Right lung (tissue), 2 donors: ENCODE measurements at regions not wholly inside any gene's neighbourhood (a gene's known extent, or its start where the extent isn't known, plus 50 kb on each side); places are given as distances from the start of the nearest gene placed in this dataset.

ENCODE experiments used
- DNase-seq, 2 donors: peaks; one replicate each; pipeline ENCODE4 v3.0.0-alpha.2; 2013

DNA sequence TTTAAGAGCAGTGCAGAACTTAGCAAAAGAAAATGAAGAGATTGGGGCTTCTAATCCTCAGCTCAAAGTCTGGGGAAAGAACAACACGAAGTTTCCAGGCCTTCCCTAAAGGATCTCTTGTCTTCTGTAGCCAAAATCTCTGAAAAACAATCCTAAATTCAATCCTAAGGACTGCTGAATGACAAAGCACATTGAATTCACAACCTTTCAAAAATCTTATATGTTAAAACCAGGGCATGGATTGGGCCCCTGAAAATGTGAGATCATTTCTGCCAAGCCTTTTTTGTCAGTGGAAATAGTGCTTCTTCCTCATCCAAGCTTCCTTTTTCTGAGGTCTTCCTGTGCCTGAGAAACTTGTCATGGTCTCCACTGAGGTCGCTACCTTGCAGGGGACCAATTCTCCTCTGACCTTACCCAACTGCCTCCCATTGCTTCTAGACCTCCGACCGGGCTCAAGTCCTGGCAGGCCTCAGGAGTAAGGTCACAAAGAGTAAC, 126.2 kb upstream of the ARID1B start:
- DNase-seq: no peak

- no peak for DNase-seq
These were observed 128.6 kb upstream of the ARID1B start for GRCh38 chr6:156648616-156649015.

GRCh38 chr6:156647991-156648390, 129.2 kb upstream of the ARID1B start:
- DNase-seq: no peak

DNA sequence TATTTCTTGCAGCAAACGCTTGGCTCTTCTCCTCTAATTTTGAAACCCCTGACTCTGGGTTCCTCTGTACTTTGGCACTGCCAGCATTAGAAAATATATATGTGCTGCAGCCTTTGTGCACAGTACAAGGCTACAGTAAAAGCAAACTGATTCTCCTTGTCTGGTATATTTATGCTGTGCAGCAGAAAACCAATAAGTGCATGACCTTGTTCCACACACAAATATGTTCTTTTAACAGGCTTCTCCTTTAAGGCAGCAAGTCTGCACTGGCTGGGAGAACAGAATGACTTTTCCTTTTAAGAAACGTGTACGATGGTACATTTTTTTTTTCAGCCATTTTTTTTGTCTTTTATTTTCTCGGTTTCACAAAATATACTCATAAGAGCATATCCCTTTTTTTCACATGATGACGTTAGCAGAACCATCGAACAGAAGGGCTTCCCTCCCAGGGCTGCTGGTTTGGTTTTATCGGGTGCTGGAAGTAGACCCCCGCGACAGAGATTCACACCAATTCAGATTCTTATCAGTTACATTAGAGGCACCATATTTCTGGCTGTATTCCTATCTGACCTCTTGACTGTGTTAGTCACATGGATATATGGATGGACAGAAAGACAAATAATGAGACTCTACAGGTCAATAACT, 129.9 kb upstream of the ARID1B start:
- no peak for DNase-seq

DNA sequence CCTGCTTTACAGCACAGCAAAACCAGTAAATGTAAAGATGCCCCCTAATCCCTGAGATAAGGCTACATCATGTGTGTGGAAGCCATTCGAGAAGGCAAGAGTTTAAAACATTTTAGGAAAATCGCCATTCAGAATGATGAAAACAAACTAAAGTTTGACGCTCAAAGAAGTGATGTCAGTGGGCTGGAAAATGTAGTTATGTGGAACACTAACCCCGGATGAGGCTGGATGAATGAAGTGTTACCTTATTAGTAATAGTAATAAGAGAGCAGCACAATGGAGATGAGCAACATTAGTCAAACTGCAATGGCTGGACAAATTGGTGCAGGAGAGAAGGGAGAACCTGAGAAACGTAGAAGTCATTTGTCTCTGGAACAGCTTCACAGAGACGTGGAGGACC, 130.7 kb upstream of the ARID1B start:
- no peak for DNase-seq

DNA sequence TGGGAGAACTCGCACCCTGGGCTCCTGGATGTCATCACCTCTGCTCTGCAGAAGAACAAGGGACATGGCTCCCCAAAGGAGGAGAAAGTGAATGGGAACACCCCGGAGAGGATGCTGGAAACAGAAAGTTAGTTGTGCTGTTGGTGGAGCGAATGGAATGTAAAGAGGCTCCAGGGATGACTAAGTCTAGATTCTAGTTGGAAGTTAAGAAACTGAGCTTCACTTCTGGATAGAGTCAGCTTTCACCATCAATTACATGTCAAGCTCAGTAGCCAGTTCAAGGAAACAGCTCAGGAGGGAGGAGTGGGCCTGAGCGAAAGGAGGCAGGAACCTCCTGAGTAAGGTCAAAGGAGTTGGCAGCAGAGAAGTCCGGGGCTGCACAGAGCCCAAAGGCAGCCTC, 132.1 kb upstream of the ARID1B start:
- DNase-seq: no peak

DNA sequence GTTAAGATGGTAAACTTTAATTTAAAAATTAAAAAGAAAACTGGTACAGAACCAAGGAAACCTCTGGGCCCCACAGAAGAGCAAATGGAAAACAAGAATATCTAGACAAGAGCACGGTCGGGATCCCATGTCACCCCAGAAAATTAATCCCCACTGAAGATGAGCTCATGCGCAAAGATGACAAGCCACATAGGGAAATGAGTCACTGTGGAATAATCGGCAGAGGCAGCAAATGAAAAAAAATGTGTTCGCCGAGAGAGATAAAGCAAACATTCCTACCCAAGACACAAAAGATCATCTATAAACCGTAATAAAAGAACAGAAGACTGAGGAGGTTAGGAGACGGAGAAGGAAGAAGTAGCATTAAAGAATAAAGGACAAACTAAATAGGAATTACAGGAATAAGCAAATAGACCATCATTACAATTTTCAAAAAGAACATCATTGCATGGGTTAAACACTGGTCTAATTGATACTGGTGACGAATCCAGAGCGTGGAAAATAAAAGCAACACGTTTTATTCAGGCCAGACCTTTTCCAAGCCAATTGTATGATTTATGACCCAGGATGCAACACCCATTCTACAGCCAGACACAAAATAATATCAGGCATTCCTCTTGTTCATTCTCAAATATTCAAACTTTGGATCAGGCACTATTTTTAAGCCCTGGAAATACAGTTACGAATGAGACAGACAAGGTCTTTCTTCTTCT, 138.0 kb upstream of the ARID1B start:
- DNase-seq: no peak

GRCh38 chr6:156638581-156638980, 138.6 kb upstream of the ARID1B start:
- no peak for DNase-seq

- peak; percentile 63 to 70 for DNase-seq
These were observed 142.2 kb upstream of the ARID1B start for GRCh38 chr6:156634951-156635371.

DNA sequence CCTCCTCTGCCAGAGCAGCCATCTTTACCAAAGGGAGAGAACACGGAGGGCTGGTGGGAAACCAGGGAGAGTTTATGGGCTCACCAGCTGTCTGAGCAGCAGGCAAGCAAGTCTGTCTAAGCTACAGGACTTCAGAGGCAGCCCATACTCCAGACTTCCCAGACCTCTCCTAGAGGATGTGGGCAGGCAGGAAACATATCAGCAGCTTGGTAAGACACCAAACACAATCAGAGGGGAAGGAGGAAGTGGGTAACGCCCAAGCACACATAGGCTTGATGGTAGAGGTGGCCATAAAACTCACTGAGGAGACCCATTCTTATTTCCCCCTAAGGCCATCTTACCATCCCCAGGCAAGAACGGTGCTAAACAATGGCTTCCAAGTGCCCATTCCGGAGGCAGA, 143.1 kb upstream of the ARID1B start:
- DNase-seq: no peak

GRCh38 chr6:156633291-156633690, 143.9 kb upstream of the ARID1B start:
- no peak for DNase-seq

DNA sequence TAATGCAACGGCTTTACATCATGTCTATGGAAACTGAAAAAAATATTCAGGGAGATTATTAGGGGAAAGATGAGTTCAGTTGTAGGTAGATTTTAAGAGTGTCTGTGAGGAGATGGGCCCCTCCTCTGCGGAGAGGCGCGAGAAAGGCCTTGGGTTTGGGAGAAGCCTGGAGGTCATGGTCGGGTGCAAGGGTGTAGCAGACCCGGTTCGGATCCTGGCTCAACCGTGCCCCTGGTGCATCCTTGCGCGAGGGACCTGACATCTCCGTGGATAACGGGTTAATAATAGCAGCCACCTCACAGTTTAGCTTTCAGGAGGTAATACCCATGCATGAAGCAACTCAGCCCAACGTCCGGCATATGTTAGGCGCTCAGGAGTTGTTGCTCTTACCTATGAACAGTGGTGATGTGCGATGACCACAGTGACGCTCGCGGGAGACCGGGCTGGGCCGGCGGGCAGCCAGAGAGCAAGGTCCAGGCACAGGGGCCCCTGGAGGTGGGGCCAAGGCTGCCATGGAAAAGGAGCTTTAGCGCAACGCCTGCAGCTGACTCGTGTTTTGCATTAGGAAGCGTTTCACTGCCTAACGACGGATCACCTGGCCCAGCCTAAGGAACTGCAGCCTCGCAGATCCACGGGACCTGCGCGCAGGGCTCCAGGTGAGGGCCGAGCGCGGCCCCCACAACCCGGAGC, 146.4 kb upstream of the ARID1B start:
- DNase-seq: no peak

- DNase-seq: no peak
These were observed 148.4 kb upstream of the ARID1B start for GRCh38 chr6:156628805-156629204.

GRCh38 chr6:156627524-156627923, 149.7 kb upstream of the ARID1B start:
- DNase-seq: no peak

DNA sequence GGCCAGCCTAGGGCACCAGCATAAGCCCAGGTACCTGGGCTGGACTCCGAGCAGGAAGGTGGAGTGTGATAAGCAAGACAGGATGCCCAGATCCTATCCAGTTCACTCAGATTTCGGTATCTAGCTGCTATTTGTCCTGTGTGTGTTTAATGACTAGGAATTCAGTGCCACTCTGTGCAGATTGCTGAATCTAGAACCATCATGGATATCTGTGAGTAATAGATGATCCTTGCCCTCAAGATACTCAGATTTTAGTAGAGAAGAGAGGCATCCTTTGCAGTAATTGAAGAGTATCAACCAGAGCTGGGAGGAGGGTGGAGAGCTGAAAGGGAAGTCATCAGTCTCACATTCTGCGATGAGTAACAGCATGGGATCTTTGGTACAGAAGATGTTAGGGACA, 155.0 kb upstream of the ARID1B start:
- no peak for DNase-seq

DNA sequence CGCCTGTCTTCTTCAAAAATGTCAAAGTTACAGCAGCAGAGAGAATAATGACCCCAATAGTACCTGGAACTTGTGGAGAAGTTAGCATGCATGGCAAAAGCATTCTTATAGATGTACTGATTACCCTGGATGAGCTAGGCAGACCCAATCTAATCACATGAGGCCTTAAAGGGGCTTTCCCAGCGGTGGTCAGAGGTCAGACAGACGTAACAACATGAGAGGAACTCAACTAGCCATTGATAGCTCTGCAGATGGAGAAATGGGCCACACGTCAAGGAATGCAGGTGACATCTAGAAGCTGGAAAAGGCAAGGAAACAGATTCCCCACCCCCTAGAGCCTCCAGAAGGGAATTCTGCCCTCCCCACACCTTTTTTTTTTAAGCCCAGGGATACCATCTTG, 156.8 kb upstream of the ARID1B start:
- no peak for DNase-seq

DNA sequence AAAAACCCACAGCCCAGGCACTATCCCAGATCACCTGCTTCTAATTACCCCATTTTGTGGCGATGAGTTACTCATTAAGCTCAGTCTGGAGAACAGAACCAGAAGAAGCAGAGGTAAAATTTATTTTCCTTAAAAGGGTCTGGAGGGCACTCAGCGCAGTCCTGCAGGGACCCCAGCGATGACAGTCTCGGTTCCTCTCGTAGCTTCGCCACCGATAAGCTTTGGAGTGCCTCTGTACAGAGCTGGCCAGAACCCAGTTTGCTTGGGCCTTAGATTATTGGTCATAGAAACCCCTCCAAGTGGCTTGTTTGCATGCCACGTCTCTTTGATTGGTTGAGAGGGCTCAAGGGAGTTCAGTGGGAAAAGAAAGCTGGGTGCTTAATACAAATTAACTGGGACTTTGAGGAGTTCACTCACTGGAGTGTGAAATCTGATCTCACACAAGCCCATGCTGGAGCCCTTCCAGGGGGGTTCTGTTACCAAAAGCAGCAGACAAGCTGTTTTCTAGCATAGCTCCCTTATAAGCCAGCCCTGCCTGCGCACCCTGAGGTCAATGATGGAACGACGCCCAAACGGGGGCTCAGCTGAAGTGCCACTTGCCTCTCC, 158.5 kb upstream of the ARID1B start:
- DNase-seq: peak; percentile 72 to 78

DNA sequence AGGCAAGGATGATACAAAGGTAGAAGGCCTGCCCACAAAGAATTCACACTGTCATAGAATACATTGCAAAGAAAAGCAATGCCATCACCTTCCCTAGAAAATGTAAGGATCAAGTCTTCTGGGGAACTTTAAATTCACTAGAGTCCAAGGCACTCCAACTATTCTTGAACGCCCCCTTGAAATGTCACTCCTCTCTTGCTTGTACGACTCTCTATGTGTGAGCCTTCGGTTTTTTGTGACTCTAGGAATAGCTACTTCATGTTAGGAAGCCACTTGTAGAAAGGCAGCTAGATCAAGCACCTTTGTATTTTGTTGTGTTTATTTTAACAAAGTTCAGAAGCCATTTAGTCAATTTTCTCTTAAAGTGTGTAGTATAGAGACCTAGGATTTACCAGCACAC, 159.2 kb upstream of the ARID1B start:
- no peak for DNase-seq

DNA sequence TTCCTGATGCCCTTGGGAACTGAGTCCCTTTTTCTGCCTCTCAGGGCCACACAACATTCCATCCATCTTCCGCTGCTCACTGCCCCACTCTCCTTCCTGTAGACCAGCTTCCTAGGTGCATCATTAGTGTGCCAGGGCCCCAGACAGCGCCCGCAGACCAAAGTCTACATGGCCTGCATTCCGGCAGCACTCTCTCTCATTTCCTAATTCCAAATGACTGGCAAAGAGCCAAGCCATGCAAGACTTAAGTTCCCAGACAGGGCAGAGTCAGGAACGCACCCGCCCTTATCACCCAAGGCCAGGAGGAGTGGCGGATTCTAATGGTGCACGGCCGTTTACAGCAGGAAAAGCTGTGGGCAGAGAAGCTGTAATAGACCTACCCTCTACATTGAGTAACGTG, 159.8 kb upstream of the ARID1B start:
- DNase-seq: no peak

DNA sequence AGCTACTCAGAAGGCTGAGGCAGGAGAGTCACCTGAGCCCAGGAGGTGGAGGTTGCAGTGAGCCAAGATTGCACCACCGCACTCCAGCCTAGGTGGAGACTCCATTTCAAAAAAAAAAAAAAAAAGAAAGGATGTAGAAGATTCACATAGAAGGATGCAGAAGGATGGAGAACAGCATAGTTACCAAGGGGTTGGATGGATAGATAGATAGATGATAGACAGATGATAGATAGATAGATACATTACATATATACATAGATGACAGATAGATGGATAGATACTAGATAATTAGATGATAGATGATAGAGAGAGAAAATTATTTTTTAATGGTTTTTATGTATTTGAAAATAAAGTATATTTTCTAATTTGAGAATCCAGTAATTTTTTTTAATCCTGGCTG, 160.7 kb upstream of the ARID1B start:
- no peak for DNase-seq

GRCh38 chr6:156613996-156614395, 163.2 kb upstream of the ARID1B start:
- no peak for DNase-seq

- no peak for DNase-seq
These were observed 164.8 kb upstream of the ARID1B start for GRCh38 chr6:156612361-156612760.

GRCh38 chr6:156602066-156602385, 175.2 kb upstream of the ARID1B start:
- DNase-seq: no peak
